Stimulated activated CD8-positive, alpha-beta memory T cell treated with anti-CD3 and anti-CD28 coated beads, Interleukin-7, amount 100 ng/mL, for 48 hours (primary cell): ENCODE measurements at regions not wholly inside any gene's neighbourhood (a gene's known extent, or its start where the extent isn't known, plus 50 kb on each side); places are given as distances from the start of the nearest gene placed in this dataset.
"Not testable (repeated sequence)": the region's sequence is repeated elsewhere in the genome, so short reads cannot be mapped to it uniquely, and the experiment has no call there.

Source experiments
- DNase-seq, 2 donors: peaks; one replicate each; pipeline ENCODE4 v3.0.0-alpha.2; 2020; ENCODE audit warnings: low read depth in 1 of 2; ENCODE audit errors: extremely low read depth in 1 of 2

DNA sequence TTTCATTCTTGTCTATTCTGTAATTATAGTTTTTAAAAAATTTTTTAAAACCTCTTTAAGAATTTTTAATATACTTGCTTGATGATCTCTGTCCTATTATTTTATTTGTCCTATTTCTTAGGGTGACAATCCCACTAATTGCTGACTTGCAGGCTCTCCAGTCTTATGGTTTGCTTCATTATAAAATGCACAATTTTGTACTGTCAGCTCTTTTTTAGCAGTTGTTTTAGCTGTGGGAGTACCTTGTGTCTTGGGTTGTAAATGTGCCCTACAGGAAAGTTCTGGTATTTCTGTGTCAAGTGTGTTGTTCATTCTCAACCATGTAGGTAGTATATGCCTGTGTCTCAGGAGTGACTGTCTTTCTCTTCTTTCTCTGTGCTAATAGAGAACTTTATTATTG, 118.2 kb upstream of the IL15 start:
- DNase-seq: no peak

DNA sequence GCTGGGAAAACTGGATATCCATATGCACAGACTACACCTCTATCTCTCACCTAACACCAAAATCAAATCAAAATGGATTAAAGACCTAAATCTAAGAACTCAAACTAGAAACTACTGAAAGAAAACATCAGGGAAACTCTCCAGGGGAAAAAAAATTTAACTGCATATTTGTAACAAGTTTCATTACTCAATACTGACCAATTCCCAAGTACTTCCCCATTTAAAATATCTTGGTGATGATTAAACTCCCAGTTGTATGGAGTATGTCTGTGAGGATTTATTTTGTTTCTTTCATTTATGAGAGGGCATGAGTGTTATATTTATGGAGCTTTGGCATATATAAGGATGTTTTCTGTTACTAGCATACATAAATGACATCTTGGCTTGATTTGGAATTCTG, 112.3 kb upstream of the IL15 start:
- DNase-seq: no peak

DNA sequence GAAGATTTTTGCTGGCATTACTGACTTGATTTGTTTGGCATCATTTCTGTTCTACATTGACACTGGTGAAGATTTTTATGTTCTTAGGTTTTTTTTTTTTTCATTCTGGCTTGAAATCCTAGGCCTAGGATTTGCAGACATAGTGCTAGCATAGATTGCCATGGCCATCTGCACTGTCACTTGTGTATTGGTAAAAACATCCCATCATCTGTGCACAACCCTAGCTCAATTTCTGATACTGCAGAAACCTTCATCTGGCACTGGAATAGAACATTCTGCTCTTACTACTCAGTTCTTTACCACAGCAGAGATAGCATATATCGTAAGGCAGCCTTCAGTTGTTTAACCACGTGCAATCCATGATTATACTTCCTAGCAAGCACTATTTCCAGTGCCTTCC, 111.5 kb upstream of the IL15 start:
- DNase-seq: no peak

DNA sequence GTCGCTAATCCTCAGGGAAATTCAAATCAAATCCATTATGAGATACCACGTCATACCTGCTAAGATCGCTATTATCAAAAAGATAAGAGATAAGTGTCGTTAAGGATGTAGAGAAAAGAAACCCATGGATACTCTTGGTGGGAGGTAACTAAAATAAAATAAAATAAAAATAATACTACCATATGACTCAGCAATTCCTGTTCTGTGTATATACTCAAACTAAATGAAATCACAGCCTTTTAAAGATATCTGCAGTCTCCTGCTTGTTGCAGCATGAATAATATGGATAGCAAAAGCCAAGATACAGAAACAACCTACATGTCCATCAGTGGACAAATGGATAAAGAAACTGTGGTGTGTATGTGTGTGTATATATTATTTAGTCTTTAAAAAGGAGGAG, 105.8 kb upstream of the IL15 start:
- DNase-seq: no peak

DNA sequence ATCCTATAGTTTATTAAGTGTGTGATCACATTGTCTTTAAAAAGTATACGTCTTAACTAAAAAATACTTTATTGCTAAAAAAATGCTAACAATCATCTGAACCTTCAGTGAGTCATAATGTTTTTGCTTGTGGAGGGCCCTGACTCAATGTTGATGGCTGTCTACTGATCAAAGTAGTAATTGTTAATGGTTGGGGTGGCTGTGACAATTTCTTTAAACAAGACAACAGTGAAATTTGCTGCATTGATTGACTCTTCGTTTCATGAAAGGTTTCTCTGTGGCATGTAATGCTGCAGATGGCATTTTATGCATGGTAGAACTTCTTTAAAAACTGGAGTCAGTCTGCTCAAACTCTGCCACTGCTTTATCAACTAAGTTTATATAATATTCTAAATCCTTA, 101.4 kb upstream of the IL15 start:
- DNase-seq: no peak

DNA sequence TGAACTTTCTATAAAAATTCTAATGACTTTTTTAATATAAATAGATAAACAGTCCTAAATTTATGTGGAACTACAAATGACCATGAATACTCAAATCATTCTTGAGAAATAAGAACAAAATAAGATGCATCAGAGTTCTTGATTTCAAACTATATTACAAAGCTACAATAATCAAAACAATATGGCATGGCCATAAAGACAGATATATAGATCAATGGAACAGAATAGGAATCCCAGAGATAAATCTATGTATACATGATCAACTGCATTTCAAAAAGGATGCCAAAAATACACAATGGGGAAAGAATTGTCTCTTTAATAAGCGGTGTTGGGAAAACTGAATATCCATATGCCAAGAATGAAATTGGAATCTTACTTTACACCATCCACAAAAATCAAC, 98.4 kb upstream of the IL15 start:
- no peak for DNase-seq

DNA sequence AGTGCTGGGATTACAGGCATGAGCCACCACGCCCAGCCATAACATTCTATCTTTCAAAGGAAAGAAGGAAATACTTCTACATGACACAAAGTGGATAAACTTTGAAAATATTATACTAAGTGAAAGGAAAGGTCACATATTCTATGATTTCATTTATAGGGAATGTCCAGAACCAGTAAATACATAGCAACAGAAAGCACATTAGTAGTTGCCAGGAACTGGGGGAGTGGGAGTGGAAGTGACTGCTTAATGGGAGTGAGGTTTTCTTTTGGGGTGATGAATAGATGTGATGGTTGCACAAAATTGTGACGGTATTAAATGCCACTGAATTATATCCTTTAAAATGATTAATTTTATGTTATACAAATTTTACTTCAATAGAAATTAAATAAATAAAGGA, 95.7 kb upstream of the IL15 start:
- no peak for DNase-seq

DNA sequence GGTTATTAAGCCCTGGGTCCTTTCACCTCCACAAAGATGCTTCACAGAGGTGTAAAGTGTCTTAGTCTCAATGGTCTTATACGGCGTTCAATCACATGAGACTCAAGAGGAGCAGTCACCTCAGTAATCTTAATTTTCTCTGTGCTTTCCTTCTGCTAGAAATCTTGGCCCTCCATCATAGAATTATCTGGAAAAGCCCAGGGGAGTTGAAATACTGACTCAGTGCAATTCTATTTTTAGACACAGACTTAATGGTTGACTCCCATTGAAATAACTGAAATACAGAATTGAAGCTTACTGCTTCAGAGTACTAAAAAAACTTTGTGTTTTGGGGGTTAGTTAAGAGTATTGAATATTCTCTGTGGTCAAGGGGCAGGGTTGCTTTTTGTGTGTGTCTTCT, 94.5 kb upstream of the IL15 start:
- no peak for DNase-seq

DNA sequence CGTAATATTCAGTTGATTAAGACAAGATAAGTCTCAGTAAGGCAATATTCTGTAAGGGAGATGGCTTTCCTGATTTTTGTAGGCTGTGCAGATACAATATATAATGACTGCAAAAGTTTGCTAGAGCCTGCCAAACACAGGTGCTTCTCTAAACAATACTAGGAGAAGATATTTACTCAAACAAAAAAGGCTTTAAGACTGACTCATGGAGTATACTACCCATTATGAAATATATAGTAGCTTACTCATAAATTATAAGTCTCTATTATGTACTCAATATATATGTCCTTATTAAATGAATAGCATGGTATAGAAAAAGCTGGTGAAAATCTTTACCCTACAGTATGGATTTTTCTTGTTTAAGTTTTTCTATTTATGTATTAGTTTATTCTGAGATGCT, 93.2 kb upstream of the IL15 start:
- DNase-seq: no peak

DNA sequence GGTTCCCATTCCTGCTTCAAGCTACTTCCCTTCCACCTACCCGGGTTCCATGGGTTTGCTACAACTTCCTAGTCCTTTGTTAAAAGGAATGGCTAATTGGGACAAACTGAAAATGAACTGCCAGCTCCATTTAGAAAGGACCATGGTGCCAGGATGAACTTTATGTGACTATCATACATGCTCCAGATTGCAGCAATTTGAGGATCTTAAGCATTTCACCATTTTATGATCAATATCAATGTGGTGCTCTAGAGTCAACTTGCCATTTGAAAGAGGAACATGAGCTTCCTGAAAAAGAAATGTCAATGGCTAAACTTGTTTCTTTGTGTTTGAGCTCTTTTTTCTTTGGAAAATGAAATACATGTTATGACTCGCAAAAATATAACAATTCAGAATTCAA, 92.7 kb upstream of the IL15 start:
- DNase-seq: no peak

DNA sequence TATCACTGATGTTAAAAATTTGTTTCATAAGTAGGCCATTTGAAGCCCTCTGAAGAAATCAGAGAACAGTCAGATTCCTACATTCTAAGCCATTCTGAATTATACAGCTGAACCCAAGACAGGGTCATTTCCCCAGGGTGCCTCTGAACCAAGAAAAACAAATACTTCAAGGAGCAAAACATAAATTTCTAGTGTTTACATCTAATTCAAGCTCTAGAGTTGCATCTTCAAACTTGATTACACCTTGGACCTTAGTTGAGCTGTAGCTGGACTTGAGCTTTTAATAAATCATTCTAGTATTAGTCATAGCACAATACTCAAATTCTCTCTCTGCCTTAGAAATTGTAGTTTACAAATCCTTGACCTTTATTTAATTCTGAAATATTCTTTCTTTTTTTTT, 87.6 kb upstream of the IL15 start:
- no peak for DNase-seq

DNA sequence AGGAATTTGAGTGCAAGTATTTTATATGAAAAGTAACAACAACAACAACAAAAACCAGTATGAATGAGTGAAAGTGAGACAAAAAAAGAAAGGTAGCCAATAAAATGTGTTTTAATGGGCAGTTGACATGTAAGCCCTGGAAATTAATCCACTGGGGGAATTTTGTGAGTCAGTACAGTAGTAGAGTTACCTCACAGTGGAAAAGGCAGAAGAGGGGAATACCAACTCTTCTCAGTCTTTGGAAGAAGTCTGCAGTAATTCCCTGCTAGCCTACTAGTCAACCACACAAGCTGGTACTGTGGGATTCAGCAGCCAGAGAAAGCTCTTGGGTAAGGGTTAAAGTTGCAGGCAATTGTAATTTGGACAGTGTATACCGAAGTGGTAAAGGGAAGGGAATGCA, 76.3 kb upstream of the IL15 start:
- no peak for DNase-seq

DNA sequence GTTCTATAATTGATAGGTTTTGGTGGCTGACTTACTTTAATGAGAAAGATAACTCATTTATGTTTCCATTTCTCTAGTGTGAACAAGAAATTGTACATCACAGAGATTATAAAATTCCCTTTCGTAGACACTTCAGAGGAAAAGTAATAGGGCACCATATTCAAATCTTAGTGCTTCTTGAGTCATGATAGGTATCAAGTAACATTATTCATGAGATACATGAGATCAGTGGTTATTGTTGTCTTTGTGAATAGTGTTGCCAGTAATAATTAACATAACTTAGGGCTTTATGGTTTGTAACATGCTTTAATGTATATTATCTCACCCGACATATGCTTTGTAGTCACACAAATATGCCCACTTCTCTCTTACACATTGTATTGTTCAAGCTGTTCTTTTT, 73.7 kb upstream of the IL15 start:
- DNase-seq: no peak

DNA sequence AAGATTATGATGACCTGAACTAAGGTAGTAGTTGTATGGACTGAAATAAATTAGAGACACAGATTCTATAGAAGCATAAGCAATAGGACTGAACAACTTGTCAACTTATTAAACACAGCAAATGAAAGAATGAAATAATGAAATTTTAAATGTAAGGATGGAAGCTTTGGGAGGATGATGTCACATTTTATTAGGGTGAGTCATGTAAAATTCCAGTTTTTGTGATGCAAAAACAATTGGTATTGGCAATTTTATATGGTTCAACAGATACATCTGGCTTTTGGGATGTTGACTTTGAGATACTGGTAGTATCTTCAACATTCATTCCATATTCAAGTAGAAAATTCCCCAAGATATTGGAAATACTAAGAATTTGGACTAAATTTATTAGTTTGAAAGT, 72.7 kb upstream of the IL15 start:
- DNase-seq: no peak

DNA sequence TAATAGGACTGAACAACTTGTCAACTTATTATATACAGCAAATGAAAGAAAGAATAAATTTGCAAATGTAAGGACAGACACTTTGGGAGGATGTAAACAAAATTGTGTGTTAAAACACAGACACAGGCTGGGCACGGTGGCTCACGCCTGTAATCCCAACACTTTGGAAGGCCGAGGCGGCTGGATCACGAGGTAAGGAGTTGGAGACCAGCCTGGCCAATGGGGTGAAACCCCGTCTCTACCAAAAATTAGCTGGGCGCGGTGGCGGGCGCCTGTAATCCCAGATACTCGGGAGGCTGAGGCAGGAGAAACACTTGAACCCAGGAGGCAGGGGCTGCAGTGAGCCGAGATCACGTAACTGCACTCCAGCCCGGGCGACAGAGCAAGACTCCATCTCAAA, 71.4 kb upstream of the IL15 start:
- DNase-seq: not testable (repeated sequence)

DNA sequence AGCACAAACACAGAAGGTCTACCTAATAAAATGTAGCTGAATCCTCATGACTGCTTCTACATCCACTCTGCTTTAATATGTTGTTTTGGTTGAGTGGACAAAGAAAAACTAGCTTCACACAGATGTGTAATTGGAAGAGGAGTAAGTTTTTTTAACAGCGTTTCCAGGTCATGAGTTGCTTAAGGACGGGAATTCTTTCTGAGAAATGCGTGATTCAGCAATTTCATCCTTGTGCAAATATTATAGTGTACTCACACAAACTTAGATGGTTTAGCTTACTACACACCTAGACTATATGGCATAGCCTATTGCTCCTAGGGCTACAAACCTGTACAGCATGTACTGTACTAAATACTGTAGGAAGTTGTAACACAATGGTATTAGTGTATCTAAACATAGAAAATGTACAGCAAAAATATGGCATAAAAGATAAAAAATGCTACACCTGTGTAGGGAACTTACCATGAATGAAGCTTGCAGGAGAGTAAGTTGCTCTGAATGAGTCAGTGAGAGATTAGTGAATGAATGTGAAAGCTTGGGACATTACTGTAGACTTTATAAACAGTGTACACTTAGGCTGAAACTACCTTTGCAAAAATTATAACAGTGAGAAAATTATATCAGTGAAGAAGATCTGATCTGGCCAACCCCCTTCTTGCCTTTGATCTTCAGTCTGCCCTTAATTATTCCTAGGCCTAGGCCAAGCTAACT, 70.8 kb upstream of the IL15 start:
- no peak for DNase-seq

DNA sequence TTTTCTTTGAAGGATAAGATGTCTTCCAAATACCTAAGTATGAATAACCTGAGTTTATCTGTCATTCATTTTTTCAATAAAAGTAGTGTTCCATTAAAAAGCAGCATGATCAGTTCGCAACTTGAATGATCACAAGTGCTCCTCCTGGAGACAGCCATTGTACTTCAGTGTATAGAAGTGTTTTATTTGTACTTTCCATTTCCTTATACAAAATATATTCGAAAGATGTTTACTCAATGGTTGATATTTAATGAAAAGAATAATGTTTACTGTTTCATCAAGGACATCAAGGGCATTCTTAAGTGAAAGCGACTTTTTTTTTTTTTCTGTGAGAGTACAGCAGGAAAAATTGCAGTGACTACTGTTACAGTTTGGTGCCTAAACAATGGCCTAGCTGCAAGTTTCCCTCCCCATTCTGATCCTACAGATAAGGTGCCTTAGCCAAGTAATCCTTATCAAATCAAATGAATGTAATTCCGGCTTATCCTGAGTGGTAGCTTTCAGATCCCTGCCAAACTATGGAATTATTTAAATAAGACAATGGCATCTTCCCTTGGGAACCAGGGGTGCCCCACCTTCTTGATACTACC, 69.0 kb upstream of the IL15 start:
- DNase-seq: no peak

DNA sequence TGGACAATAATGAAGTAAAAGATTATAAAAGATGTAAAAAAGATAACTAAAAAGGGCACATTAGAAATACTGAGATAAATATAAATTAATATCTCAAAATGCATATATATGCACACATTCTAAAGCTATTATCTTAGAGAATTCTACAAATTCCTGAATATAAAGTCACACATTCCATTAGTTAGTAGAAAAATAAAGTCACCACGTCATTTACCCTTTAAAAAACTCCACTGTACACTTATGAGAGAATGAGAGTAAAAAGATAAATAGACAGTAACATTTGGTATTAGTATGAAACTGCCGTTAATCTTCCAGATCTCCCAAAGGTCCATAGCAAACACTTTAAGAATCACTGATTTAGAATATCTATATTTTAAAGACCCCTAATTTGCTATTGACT, 67.2 kb upstream of the IL15 start:
- DNase-seq: no peak

DNA sequence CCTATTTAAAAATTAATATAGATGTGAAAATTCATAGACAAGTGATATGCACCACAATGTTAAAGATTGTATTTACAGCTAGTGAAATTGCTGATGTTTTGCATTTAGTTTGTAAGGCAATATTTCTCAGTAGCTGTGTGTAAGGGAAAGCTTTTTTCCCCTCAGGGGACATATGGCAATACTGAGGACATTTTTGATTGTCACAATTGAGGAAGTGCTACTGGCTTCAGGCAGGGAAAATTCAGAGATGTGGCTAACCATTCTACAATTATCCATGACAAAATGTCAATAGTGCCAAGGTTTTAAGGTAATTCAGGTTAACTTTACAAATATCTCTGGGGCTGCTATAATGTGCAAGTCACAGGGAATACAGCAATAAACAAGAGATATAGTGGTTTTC, 66.1 kb upstream of the IL15 start:
- DNase-seq: no peak

DNA sequence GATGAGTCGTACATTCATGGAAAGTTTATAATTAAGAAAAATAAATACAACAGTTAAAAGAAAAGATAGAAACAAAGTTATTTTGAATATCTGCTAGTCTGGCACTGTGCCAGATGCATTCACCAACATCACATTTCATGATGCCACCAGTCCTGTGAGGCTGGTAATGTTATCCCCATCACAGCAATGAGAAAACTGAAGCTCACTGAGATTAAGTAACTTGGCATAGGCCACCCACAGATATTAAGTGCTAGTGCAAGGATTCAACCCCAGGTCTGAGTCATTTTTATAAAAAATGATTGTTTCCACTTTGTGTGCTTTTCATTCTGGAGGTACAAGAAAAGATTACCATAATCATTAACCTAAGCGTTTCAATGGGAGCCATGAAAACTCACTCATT, 65.0 kb upstream of the IL15 start:
- no peak for DNase-seq

DNA sequence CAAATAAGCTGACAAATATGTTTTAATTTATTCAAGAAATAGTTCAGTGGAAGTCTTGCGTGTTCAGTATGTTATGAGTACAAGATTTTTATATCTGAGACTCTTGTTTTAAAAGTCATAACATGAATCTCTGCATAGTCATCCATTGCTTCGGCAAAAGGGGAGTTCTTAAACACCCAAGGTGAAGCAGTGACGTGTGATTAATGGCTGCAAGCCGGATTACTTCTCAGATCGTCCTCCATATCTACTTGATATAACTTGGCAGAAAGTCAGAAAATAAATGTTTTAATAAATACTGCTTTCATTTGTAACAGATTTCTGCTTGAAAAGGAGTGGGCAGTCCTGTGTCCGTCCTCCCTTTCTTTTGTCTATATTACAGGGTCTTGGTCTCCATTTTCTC, 64.6 kb upstream of the IL15 start:
- DNase-seq: no peak

DNA sequence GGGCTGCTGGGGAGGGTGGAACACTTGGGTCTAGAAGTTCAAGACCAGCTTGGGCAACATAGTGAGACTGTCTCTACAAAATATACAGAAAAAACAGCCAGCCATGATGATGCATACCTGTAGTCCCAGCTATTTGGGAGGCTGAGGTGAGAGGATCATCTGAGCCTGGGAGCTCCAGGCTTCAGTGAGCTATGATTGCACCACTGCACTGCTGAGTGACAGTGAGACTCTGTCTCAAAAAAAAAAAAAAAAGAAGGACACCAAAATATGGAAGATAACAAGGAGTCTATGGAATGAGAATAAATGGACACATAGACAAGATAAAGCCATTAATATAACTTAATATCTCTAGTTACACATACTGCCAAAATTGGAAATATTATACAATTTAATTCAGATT, 62.7 kb upstream of the IL15 start:
- DNase-seq: no peak

DNA sequence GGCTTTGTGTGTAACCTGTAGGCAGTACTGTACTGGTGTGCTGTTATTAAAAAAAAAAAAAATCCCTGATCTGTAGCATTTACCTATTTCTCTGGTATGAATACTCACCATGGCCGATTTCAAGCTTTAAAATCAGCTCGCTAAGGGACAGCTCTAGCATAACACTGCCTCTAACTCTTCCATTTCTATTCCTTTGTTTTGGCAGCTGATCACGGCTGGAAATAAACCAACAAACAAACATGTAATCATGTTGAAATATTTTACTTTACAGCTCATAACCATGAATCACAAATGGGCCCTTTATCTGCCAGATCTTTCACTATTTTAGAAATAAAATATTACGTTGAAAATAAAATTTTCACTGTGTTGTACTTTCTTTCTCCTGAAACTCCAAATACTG, 60.5 kb upstream of the IL15 start:
- no peak for DNase-seq
